Ascending aorta (tissue), 2 donors: ENCODE measurements at regions not wholly inside any gene's neighbourhood (a gene's known extent, or its start where the extent isn't known, plus 50 kb on each side); places are given as distances from the start of the nearest gene placed in this dataset.

ENCODE experiments used
- DNase-seq, 2 donors: peaks; one replicate each; pipeline ENCODE4 v3.0.0-alpha.2; 2019; ENCODE audit warnings: low spot score in 2 of 2
- H3K27ac ChIP-seq, 2 donors: fragments of 200-600 bp; sonication (generic); one replicate each; pipeline ENCODE4 v1.5.1; 2016 to 2017; ENCODE audit warnings: mild to moderate bottlenecking in 1 of 2
- H3K27me3 ChIP-seq: fragments of 200-600 bp; sonication (generic); one replicate; pipeline ENCODE4 v1.5.1; 2017
- H3K36me3 ChIP-seq, 2 donors: fragments of 200-600 bp; sonication (generic); one replicate each; pipeline ENCODE4 v1.5.1; 2016
- H3K4me1 ChIP-seq, 2 donors: fragments of 200-600 bp; sonication (generic); one replicate each; pipeline ENCODE4 v1.5.1; 2016 to 2017; ENCODE audit warnings: mild to moderate bottlenecking in 1 of 2
- H3K4me3 ChIP-seq, 2 donors: fragments of 200-600 bp; sonication (generic); one replicate each; pipeline ENCODE4 v1.5.1; 2016 to 2017; ENCODE audit warnings: mild to moderate bottlenecking in 1 of 2
- H3K9me3 ChIP-seq, 2 donors: fragments of 200-600 bp; sonication (generic); one replicate each; pipeline ENCODE4 v1.5.1; 2016
- CTCF ChIP-seq, 3 experiments: fragments of 200-600 bp in 2 of 3; fragments of 450-650 bp in 1 of 3; sonication (generic) in 2 of 3; IDR thresholded peaks; one replicate each; pipeline ENCODE4 v1.5.1; 2016 to 2019; ENCODE audit warnings: antibody characterized with exemption in 3 of 3, mild to moderate bottlenecking in 1 of 3, moderate library complexity in 1 of 3
- intact Hi-C: fragments of 100-400 bp; cut with DNase I; formaldehyde crosslinking; loops from one replicate; pipeline ENCODE4 v1.15.1; 2023

- Histone ChIP-seq H3K27me3 (no peaks in the 10 kb centered on the region), H3K4me1 (no peaks in the 10 kb centered on the region), H3K27ac (no peak overlapping the region), H3K9me3 (no peaks in the 10 kb centered on the region), H3K4me3 (no peak overlapping the region), H3K36me3 (no peaks in the 10 kb centered on the region)
- intact Hi-C loops = no loop called here
- peak in 1 of 2 donors; percentile 19 for DNase-seq
- TF ChIP-seq CTCF (IDR thresholded peaks at IDR 0.05) = no peak
Observed at GRCh38 chr9:126232461-126232860, 94.2 kb upstream of the MVB12B start.

GRCh38 chr9:126233175-126233574 is 93.5 kb upstream of the MVB12B start:
- DNase-seq = peak in 1 of 2 donors; percentile 44
- H3K9me3 ChIP-seq = no peaks in the 10 kb centered on the region
- no peaks in the 10 kb centered on the region for H3K36me3 ChIP-seq
- no peak for TF ChIP-seq CTCF (IDR thresholded peaks at IDR 0.05)
- intact Hi-C loops = no loop called here
- H3K27me3 ChIP-seq = no peaks in the 10 kb centered on the region
- no peak overlapping the region for H3K27ac ChIP-seq
- no peak overlapping the region for H3K4me3 ChIP-seq
- H3K4me1 ChIP-seq = no peaks in the 10 kb centered on the region

GRCh38 chr9:126233913-126234525 is 92.6 kb upstream of the MVB12B start:
- Histone ChIP-seq H3K4me3 (no peak overlapping the region), H3K36me3 (no peaks in the 10 kb centered on the region), H3K27ac (no peak overlapping the region), H3K4me1 (no peaks in the 10 kb centered on the region), H3K9me3 (no peaks in the 10 kb centered on the region), H3K27me3 (no peaks in the 10 kb centered on the region)
- intact Hi-C loops = no loop called here
- no peak for TF ChIP-seq CTCF (IDR thresholded peaks at IDR 0.05)
- DNase-seq = peak in 1 of 2 donors; percentile 56

- intact Hi-C loops = no loop called here
- H3K4me3 ChIP-seq = no peak overlapping the region
- no peak overlapping the region for H3K27ac ChIP-seq
- no peaks in the 10 kb centered on the region for H3K36me3 ChIP-seq
- peak in 1 of 2 donors; percentile 44 for DNase-seq
- no peaks in the 10 kb centered on the region for H3K27me3 ChIP-seq
- no peak for TF ChIP-seq CTCF (IDR thresholded peaks at IDR 0.05)
- no peaks in the 10 kb centered on the region for H3K4me1 ChIP-seq
- H3K9me3 ChIP-seq = no peaks in the 10 kb centered on the region
Observed at GRCh38 chr9:126234681-126235335, 91.8 kb upstream of the MVB12B start.

- H3K4me1 ChIP-seq = no peaks in the 10 kb centered on the region
- H3K4me3 ChIP-seq = no peak overlapping the region
- H3K9me3 ChIP-seq = no peaks in the 10 kb centered on the region
- no peak overlapping the region for H3K27ac ChIP-seq
- no peak for TF ChIP-seq CTCF (IDR thresholded peaks at IDR 0.05)
- DNase-seq = peak in 1 of 2 donors; percentile 43
- intact Hi-C loops = no loop called here
- H3K36me3 ChIP-seq = no peaks in the 10 kb centered on the region
- H3K27me3 ChIP-seq = no peaks in the 10 kb centered on the region
Observed at GRCh38 chr9:126235336-126236243, 91.0 kb upstream of the MVB12B start.
